HG03439 (cell line): ENCODE measurements at regions not wholly inside any gene's neighbourhood (a gene's known extent, or its start where the extent isn't known, plus 50 kb on each side); places are given as distances from the start of the nearest gene placed in this dataset.
"Not testable (repeated sequence)": the region's sequence is repeated elsewhere in the genome, so short reads cannot be mapped to it uniquely, and the experiment has no call there.

Source experiments
- ATAC-seq: cut with Tn5 transposase; IDR thresholded peaks from one replicate; pipeline ENCODE4 v1.9.1; 2021; ENCODE audit warnings: mild to moderate bottlenecking, moderate library complexity; ENCODE audit not compliant: unreplicated experiment

GRCh38 chr13:83825676-83826075, 56.6 kb downstream of the SLITRK1 start:
- ATAC-seq: no peak

DNA sequence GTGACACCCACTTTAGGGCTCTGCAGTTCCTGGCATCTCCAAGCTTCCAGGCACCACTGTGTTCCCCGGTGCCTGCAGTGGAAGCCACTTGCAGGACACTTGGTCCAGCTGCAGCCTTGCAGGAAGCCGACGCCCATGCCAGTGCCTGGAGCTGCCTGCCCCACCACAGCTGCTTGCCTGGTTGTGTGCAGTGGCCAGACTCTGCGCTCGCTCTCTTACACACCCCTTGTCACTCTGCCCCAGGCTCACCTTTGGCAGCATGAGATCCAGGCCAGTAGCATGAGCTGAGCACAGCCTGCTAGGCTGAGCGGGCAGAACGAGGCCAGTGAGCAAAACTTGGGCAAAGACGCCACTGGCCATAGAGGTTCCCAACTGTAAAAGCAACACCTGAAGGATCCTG, 57.7 kb downstream of the SLITRK1 start:
- ATAC-seq: no peak

GRCh38 chr13:83824120-83824519, 58.2 kb downstream of the SLITRK1 start:
- ATAC-seq: no peak

GRCh38 chr13:83819611-83820010, 62.7 kb downstream of the SLITRK1 start:
- no peak for ATAC-seq

GRCh38 chr13:83819156-83819555, 63.1 kb downstream of the SLITRK1 start:
- ATAC-seq: no peak

- no peak for ATAC-seq
These were observed 66.2 kb downstream of the SLITRK1 start for GRCh38 chr13:83816081-83816480.

DNA sequence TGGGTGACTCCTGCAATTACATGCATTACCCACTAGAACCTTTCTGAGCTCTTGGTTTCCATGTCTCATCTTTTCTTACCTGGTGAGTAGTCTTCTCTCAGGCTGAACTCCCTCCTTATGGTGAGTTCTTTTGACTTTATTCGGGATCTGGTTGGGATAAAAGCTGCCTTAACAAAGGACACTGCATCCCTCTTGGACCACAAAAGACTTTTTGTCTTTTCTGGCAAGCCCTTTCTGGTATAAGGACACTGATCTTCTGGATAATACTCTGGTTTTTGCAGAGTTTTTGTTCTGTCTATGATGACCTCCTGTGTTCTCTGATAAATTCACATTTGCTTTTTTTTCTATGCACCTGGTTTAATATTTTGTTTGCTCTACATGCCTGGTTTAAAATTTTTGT, 66.7 kb downstream of the SLITRK1 start:
- ATAC-seq: no peak

DNA sequence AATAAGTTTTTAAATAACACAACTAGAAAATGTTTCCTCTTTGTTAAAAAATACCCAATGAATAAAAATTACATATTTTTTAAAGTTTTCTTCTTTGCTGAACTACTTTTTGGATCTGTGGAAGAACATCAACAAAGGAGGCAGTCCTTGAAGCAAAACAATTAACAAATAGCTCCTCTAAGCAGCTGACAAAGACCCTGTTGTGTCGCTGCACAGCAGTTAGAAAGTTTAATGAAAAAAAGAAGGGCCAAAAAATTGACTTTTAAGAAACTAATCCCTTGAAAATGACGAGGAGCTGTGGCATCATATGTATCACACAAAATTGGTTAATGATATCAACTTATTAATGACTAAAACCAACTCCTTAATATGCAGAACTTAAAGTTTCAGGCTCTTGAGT, 72.1 kb downstream of the SLITRK1 start:
- ATAC-seq: no peak

GRCh38 chr13:83804356-83804962, 77.8 kb downstream of the SLITRK1 start:
- no peak for ATAC-seq

DNA sequence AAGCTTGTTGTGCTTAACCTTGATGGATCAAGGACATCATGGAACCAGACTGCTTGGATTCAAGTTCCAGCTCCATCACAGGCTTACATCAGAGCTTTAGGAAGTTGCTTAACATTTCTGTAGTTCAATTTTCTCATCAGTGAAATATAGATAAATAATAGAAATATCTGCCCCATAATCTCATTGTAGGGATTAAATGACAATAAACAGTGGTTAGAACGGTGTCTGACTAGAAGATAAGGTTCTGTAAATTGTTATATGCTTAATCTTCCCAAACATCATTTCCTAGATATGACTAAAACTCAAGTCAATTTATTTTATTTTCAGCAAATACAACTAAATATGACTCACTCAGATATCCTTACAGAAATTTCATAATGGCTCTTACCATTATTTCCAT, 83.5 kb downstream of the SLITRK1 start:
- ATAC-seq: no peak

- no peak for ATAC-seq
These were observed 85.9 kb downstream of the SLITRK1 start for GRCh38 chr13:83796364-83796763.

- no peak for ATAC-seq
These were observed 87.7 kb downstream of the SLITRK1 start for GRCh38 chr13:83794583-83794982.

DNA sequence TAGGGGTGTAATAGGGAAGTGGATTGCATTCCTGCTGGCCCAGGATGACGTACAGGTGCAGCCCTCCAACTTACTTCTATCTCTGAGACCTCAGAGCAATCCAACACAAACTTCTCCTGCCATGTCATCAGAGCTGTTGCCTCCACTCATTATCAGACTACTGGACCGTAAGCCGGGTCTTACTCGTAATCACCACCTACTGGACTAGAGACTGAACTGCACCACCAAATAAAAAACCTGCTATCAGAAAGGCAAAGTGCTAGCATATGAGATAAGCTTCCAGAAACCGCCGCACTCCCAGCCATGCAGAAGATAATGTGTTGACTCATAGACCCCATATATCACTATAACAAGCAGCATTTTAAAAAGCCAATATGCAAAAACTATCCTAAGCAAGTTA, 102.0 kb downstream of the SLITRK1 start:
- no peak for ATAC-seq

- ATAC-seq: no peak
These were observed 108.3 kb downstream of the SLITRK1 start for GRCh38 chr13:83773961-83774360.

- ATAC-seq: no peak
These were observed 116.5 kb downstream of the SLITRK1 start for GRCh38 chr13:83765796-83766195.

GRCh38 chr13:83761631-83762030, 120.6 kb downstream of the SLITRK1 start:
- ATAC-seq: no peak

- not testable (repeated sequence) for ATAC-seq
These were observed 127.1 kb downstream of the SLITRK1 start for GRCh38 chr13:83755210-83755609.

- no peak for ATAC-seq
These were observed 128.2 kb downstream of the SLITRK1 start for GRCh38 chr13:83753912-83754624.

GRCh38 chr13:83752141-83752540, 130.1 kb downstream of the SLITRK1 start:
- no peak for ATAC-seq

- no peak for ATAC-seq
These were observed 141.7 kb downstream of the SLITRK1 start for GRCh38 chr13:83740622-83741021.

- no peak for ATAC-seq
These were observed 143.9 kb downstream of the SLITRK1 start for GRCh38 chr13:83738407-83738806.

DNA sequence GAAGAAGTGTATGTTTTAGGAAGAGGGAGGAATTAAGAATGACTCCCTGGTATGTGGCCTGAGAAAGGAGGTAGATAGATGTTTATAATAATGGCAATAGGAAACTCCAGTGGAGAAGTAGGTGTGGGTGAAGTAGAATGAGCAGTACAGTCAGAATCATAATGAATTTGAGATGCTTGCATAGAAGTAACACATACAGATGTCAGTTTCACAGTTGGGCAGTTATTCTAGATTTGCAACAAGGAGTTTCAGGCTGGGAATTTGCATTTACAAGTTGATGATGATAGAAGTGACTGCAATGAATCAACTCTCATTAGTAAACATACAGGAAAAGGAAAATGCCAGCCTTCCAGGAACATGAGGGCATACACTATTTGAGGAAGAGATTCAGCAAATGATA, 149.0 kb downstream of the SLITRK1 start:
- no peak for ATAC-seq

GRCh38 chr13:83732755-83733154, 149.5 kb downstream of the SLITRK1 start:
- ATAC-seq: no peak
